PC-9 (cell line): ENCODE measurements at regions not wholly inside any gene's neighbourhood (a gene's known extent, or its start where the extent isn't known, plus 50 kb on each side); places are given as distances from the start of the nearest gene placed in this dataset.

Experiments
- BruUV-seq: library from RNA; stranded (reverse); fragments of 400-500 nt; replicated peaks from 2 replicates; lab custom pipeline; 2021; lab: Mats Ljungman, UMichigan
- CTCF ChIA-PET: fragments of 300-600 bp; sonication (Branson Sonifier 250); formaldehyde crosslinking; loops from one replicate; lab custom pipeline; 2022; ENCODE audit warnings: antibody characterized with exemption; lab: Charles Lee
- POLR2A ChIA-PET: fragments of 300-600 bp; sonication (Branson Sonifier 250); formaldehyde crosslinking; loops from one replicate; lab custom pipeline; 2022; ENCODE audit warnings: antibody characterized with exemption; ENCODE audit not compliant: unreplicated experiment; lab: Charles Lee
- DNase-seq, 2 experiments: peaks; one replicate each; pipeline versions ENCODE4 v3.0.0 to v3.0.0-alpha.2; 2015 to 2022; ENCODE audit warnings: mixed read lengths in 1 of 2
- H2AFZ ChIP-seq: fragments of 200-600 bp; sonication (generic); 2 replicates; pipeline ENCODE4 v1.8.1; 2017; ENCODE audit warnings: antibody characterized with exemption
- H3F3A ChIP-seq: fragments of 200-600 bp; sonication (generic); 2 replicates; pipeline ENCODE4 v1.8.1; 2017; ENCODE audit warnings: antibody characterized with exemption, mild to moderate bottlenecking, low read depth; ENCODE audit not compliant: insufficient read depth
- H3K27ac ChIP-seq: fragments of 200-600 bp; sonication (generic); 2 replicates; pipeline ENCODE4 v1.6.1; 2016; ENCODE audit warnings: mixed run types
- H3K27me3 ChIP-seq: fragments of 200-600 bp; sonication (generic); 2 replicates; pipeline ENCODE4 v1.6.1; 2016; ENCODE audit warnings: low read depth, mixed run types; ENCODE audit not compliant: insufficient read depth
- H3K36me3 ChIP-seq: fragments of 200-600 bp; sonication (generic); 2 replicates; pipeline ENCODE4 v1.6.1; 2016; ENCODE audit warnings: low read depth, mixed run types
- H3K4me1 ChIP-seq: fragments of 200-600 bp; sonication (generic); replicated peaks from 2 replicates; pipeline ENCODE4 v1.6.1; 2016; ENCODE audit warnings: mixed run types; ENCODE audit not compliant: insufficient read depth
- H3K4me2 ChIP-seq: fragments of 200-600 bp; sonication (generic); 2 replicates; pipeline ENCODE4 v1.6.1; 2017; ENCODE audit warnings: mixed run types
- H3K4me3 ChIP-seq: fragments of 200-600 bp; sonication (generic); 2 replicates; pipeline ENCODE4 v1.6.1; 2016; ENCODE audit warnings: mixed run types
- H3K79me2 ChIP-seq: fragments of 200-600 bp; sonication (generic); 2 replicates; pipeline ENCODE4 v1.6.1; 2017; ENCODE audit warnings: low read depth, mixed run types
- H3K9me2 ChIP-seq: fragments of 200-600 bp; sonication (generic); 2 replicates; pipeline ENCODE4 v1.8.1; 2017; ENCODE audit warnings: mild to moderate bottlenecking; ENCODE audit not compliant: insufficient read depth
- H3K9me3 ChIP-seq: fragments of 200-600 bp; sonication (generic); 2 replicates; pipeline ENCODE4 v1.8.1; 2016; ENCODE audit warnings: low read depth; ENCODE audit not compliant: insufficient read depth
- H4K20me1 ChIP-seq: fragments of 200-600 bp; sonication (generic); 2 replicates; pipeline ENCODE4 v1.8.1; 2017; ENCODE audit not compliant: insufficient read depth
- EZH2 ChIP-seq: fragments of 200-600 bp; sonication (generic); IDR thresholded peaks from 2 replicates; pipeline ENCODE4 v1.8.0; 2017; ENCODE audit warnings: antibody characterized with exemption, low read depth
- intact Hi-C: fragments of 100-400 bp; cut with micrococcal nuclease; formaldehyde crosslinking; loops from one replicate; pipeline ENCODE4 v1.10.0; 2022; ENCODE audit not compliant: unreplicated experiment
- TF ChIP-seq, protein P1 (sequence below): fragments of 200-600 bp; sonication (generic); conservative IDR thresholded peaks from 2 replicates; pipeline ENCODE4 v1.6.1; 2017; ENCODE audit warnings: mixed run types, antibody characterized with exemption, mild to moderate bottlenecking, moderate library complexity

DNA sequence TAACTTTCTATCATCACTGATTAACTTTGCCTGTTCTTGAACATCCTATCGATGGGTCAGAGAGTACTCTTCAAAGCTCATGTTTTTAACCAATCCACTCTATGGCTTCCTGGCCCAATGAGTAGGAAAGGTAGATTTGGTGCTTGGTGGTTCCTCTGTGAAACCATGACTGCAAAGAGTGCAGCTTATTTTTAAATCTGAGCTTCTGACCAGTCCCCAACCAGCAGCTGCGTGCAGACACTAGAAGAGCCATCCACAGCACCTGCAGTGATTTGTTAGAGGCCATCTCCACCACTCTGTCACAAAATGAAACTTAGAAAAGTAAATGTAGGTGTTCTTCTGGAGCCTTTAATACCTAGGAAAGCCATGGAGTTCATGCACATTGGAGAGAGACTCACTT lies 107.3 kb upstream of the WWC1 start:
- Histone ChIP-seq H3F3A (no peaks in the 10 kb centered on the region), H4K20me1 (no peaks in the 10 kb centered on the region), H3K27me3 (peaks cover 70% of the 10 kb centered on the region), H3K36me3 (no peaks in the 10 kb centered on the region), H3K9me3 (no peaks in the 10 kb centered on the region), H3K4me2 (no peak overlapping the region), H3K27ac (no peak overlapping the region), H3K9me2 (no peaks in the 10 kb centered on the region), H3K4me3 (no peak overlapping the region), H3K4me1 (no peaks in the 10 kb centered on the region), H3K79me2 (no peaks in the 10 kb centered on the region), H2AFZ (no peak overlapping the region)
- intact Hi-C loops, result no loop called here
- ChIA-PET CTCF (no interaction called here), POLR2A (no interaction called here)
- TF ChIP-seq, protein P1, sequence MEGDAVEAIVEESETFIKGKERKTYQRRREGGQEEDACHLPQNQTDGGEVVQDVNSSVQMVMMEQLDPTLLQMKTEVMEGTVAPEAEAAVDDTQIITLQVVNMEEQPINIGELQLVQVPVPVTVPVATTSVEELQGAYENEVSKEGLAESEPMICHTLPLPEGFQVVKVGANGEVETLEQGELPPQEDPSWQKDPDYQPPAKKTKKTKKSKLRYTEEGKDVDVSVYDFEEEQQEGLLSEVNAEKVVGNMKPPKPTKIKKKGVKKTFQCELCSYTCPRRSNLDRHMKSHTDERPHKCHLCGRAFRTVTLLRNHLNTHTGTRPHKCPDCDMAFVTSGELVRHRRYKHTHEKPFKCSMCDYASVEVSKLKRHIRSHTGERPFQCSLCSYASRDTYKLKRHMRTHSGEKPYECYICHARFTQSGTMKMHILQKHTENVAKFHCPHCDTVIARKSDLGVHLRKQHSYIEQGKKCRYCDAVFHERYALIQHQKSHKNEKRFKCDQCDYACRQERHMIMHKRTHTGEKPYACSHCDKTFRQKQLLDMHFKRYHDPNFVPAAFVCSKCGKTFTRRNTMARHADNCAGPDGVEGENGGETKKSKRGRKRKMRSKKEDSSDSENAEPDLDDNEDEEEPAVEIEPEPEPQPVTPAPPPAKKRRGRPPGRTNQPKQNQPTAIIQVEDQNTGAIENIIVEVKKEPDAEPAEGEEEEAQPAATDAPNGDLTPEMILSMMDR, result no peak
- no peak for TF ChIP-seq EZH2
- BruUV-seq, result no TSS peak
- DNase-seq, result no peak

DNA sequence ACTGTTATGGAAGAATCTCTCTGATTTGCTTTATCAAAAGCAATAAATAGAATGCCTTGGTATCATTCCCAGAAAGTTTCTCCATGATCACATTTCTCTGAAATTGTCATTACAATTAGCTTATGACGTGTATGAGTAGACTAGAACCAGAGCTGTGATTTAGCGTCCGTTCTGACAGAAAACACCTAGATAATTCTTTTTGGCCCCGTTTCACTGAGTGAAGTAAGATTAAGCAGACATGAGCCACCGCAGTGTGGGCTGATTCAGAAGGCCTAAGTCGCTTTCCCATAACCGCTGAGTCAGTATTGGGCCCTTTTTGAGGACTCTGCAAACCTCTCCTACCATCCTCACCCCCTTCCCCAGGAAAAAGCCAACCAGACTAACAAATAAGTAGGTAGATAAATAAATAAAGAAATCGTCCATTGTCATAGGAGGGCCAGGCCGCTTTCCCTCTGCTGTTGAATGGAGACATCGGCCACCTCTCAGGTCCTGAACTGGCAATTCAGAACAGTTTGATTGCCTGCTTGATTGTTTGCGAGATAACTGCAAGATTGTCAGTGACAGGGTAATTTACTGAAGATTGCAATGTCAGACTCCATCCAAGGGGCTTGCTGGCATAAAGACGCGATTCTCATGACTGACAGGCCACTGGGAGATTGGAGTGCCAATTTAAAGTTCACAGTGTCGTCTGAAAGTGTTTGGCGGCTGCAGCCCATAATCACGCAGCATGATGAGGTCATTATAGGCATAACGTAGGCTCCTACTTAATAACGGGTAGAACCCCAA lies 105.0 kb upstream of the WWC1 start:
- TF ChIP-seq EZH2, result no peak
- TF ChIP-seq, protein P1, result no peak
- Histone ChIP-seq H3K79me2 (no peaks in the 10 kb centered on the region), H3K4me1 (no peaks in the 10 kb centered on the region), H3K27me3 (peaks cover 80% of the 10 kb centered on the region), H3K4me3 (no peak overlapping the region), H4K20me1 (no peaks in the 10 kb centered on the region), H3K4me2 (no peak overlapping the region), H3F3A (no peaks in the 10 kb centered on the region), H3K27ac (no peak overlapping the region), H3K36me3 (no peaks in the 10 kb centered on the region), H2AFZ (no peak overlapping the region), H3K9me3 (no peaks in the 10 kb centered on the region), H3K9me2 (no peaks in the 10 kb centered on the region)
- intact Hi-C loops, result no loop called here
- BruUV-seq, result no TSS peak
- POLR2A ChIA-PET, result no interaction called here
- CTCF ChIA-PET, result no interaction called here
- no peak for DNase-seq

DNA sequence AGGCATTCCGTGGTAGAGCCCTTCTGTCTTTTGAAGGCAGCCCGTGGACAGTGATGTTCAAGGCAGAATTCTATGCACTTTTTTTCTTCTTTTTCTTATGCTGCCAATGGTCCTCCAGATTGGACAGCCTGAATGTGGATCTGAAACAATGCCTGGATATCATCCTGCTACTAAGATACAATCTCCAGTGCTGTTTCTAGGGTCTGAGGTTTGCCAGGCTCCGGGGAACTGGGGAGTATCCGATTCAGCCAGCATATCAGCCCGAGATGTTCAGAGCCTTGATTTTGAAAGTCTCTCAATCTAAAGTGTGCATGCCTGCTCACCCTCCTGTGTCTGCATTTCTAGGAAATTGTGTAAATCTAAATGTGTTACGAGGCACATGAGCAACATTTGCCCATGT lies 103.8 kb upstream of the WWC1 start:
- H3K36me3 ChIP-seq, result no peaks in the 10 kb centered on the region

More for the DNA sequence above, 103.8 kb upstream of the WWC1 start:
- H3K27ac ChIP-seq, result no peak overlapping the region
- BruUV-seq, result no TSS peak
- no peak overlapping the region for H2AFZ ChIP-seq
- TF ChIP-seq EZH2, result no peak
- TF ChIP-seq, protein P1, result no peak
- H3K9me2 ChIP-seq, result no peaks in the 10 kb centered on the region
- H4K20me1 ChIP-seq, result no peaks in the 10 kb centered on the region
- no peaks in the 10 kb centered on the region for H3K9me3 ChIP-seq
- ChIA-PET POLR2A (no interaction called here), CTCF (no interaction called here)
- no peaks in the 10 kb centered on the region for H3F3A ChIP-seq
- intact Hi-C loops, result no loop called here
- peaks cover 78% of the 10 kb centered on the region for H3K27me3 ChIP-seq
- H3K79me2 ChIP-seq, result no peaks in the 10 kb centered on the region
- no peaks in the 10 kb centered on the region for H3K4me1 ChIP-seq
- H3K4me2 ChIP-seq, result no peak overlapping the region
- DNase-seq, result no peak
- no peak overlapping the region for H3K4me3 ChIP-seq
